Superior temporal gyrus (tissue), 1 donor: ENCODE measurements at regions not wholly inside any gene's neighbourhood (a gene's known extent, or its start where the extent isn't known, plus 50 kb on each side); places are given as distances from the start of the nearest gene placed in this dataset.
"Not testable (repeated sequence)": the region's sequence is repeated elsewhere in the genome, so short reads cannot be mapped to it uniquely, and the experiment has no call there.

Source experiments
- DNase-seq: peaks from one replicate; pipeline ENCODE4 v3.0.0-alpha.2; 2016; ENCODE audit errors: extremely low spot score

GRCh38 chr3:69485489-69485888 lies 99.6 kb upstream of the FRMD4B start:
- DNase-seq = no peak

- DNase-seq = no peak
Observed at GRCh38 chr3:69484507-69485393, 98.9 kb upstream of the FRMD4B start.

- no peak for DNase-seq
Observed at GRCh38 chr3:69483449-69483848, 97.6 kb upstream of the FRMD4B start.

GRCh38 chr3:69480986-69481385 lies 95.1 kb upstream of the FRMD4B start:
- DNase-seq = not testable (repeated sequence)

GRCh38 chr3:69474186-69474585 lies 88.3 kb upstream of the FRMD4B start:
- no peak for DNase-seq

- no peak for DNase-seq
Observed at GRCh38 chr3:69472093-69472492, 86.2 kb upstream of the FRMD4B start.

- no peak for DNase-seq
Observed at GRCh38 chr3:69463531-69463930, 77.6 kb upstream of the FRMD4B start.

GRCh38 chr3:69462826-69463100 lies 76.9 kb upstream of the FRMD4B start:
- no peak for DNase-seq

- DNase-seq = no peak
Observed at GRCh38 chr3:69462022-69462825, 76.3 kb upstream of the FRMD4B start.

GRCh38 chr3:69460034-69460433 lies 74.1 kb upstream of the FRMD4B start:
- DNase-seq = peak; percentile 77

- no peak for DNase-seq
Observed at GRCh38 chr3:69458803-69459365, 73.0 kb upstream of the FRMD4B start.

GRCh38 chr3:69456631-69457030 lies 70.7 kb upstream of the FRMD4B start:
- no peak for DNase-seq

GRCh38 chr3:69454204-69454787 lies 68.4 kb upstream of the FRMD4B start:
- DNase-seq = no peak

GRCh38 chr3:69452295-69452694 lies 66.4 kb upstream of the FRMD4B start:
- DNase-seq = no peak

- DNase-seq = no peak
Observed at GRCh38 chr3:69451594-69451993, 65.7 kb upstream of the FRMD4B start.

GRCh38 chr3:69448877-69449276 lies 63.0 kb upstream of the FRMD4B start:
- no peak for DNase-seq

- no peak for DNase-seq
Observed at GRCh38 chr3:69446402-69447072, 60.6 kb upstream of the FRMD4B start.

- DNase-seq = no peak
Observed at GRCh38 chr3:69445498-69445897, 59.6 kb upstream of the FRMD4B start.

- DNase-seq = no peak
Observed at GRCh38 chr3:69445024-69445423, 59.1 kb upstream of the FRMD4B start.

GRCh38 chr3:69443457-69443920 lies 57.6 kb upstream of the FRMD4B start:
- no peak for DNase-seq

GRCh38 chr3:69442771-69443311 lies 57.0 kb upstream of the FRMD4B start:
- no peak for DNase-seq
